ENCODE measurements at regions not wholly inside any gene's neighbourhood (a gene's known extent, or its start where the extent isn't known, plus 50 kb on each side); places are given as distances from the start of the nearest gene placed in this dataset.
"Not testable (repeated sequence)": the region's sequence is repeated elsewhere in the genome, so short reads cannot be mapped to it uniquely, and the experiment has no call there.

DNA sequence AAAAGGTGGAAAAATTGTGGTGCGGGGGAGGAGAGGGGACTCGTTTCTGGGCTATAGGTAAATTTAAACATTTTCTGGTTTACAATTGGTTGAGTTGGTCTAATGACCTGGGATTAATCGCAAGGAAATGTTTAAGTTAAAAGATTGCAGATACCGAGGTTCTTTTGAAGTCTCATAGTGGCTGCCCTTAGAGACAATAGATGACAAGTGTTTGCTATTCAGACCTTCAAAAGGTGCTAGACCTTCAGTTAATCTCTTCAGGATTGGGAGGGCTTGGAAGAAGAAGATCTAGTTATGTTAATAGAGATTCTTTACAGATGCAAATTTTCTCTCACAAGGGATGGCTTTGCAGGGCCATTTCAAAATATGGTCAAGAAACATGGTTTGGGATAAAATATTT lies 2286.1 kb upstream of the AGA start:
- no peak for DNase-seq (ENCODE audit: low spot score)
- H3K9me3 Mint-ChIP-seq (ENCODE audit: unreplicated experiment), result no peaks in the 10 kb centered on the region
- H3K4me3 Mint-ChIP-seq (ENCODE audit: unreplicated experiment), result no peak overlapping the region
- H3K4me1 Mint-ChIP-seq (ENCODE audit: unreplicated experiment), result no peaks in the 10 kb centered on the region
- TF ChIP-seq, protein P1, sequence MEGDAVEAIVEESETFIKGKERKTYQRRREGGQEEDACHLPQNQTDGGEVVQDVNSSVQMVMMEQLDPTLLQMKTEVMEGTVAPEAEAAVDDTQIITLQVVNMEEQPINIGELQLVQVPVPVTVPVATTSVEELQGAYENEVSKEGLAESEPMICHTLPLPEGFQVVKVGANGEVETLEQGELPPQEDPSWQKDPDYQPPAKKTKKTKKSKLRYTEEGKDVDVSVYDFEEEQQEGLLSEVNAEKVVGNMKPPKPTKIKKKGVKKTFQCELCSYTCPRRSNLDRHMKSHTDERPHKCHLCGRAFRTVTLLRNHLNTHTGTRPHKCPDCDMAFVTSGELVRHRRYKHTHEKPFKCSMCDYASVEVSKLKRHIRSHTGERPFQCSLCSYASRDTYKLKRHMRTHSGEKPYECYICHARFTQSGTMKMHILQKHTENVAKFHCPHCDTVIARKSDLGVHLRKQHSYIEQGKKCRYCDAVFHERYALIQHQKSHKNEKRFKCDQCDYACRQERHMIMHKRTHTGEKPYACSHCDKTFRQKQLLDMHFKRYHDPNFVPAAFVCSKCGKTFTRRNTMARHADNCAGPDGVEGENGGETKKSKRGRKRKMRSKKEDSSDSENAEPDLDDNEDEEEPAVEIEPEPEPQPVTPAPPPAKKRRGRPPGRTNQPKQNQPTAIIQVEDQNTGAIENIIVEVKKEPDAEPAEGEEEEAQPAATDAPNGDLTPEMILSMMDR (IDR thresholded peaks at IDR 0.05; ENCODE audit: unreplicated experiment), result no peak
- H3K27ac Mint-ChIP-seq (ENCODE audit: unreplicated experiment), result no peak overlapping the region
- H3K36me3 Mint-ChIP-seq (ENCODE audit: low read depth, unreplicated experiment), result no peaks in the 10 kb centered on the region
- no peaks in the 10 kb centered on the region for H3K27me3 Mint-ChIP-seq (ENCODE audit: unreplicated experiment)

DNA sequence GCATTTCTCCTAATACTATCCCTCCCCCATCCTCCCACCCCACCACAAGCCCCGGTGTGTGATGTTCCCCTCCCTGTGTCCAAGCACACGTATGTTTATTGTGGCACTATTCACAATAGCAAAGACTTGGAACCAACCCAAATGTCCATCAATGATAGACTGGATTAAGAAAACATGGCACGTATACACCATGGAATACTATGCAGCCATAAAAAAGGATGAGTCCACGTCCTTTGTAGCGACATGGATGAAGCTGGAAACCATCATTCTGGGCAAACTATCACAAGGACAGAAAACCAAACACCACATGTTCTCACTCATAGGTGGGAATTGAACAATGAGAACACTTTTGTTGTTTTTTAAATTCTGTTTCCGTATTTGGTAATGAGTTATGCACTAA lies 2294.6 kb upstream of the AGA start:
- not testable (repeated sequence) for H3K4me1 Mint-ChIP-seq (ENCODE audit: unreplicated experiment); H3K36me3 Mint-ChIP-seq (ENCODE audit: low read depth, unreplicated experiment); H3K27me3 Mint-ChIP-seq (ENCODE audit: unreplicated experiment); H3K9me3 Mint-ChIP-seq (ENCODE audit: unreplicated experiment); H3K4me3 Mint-ChIP-seq (ENCODE audit: unreplicated experiment); H3K27ac Mint-ChIP-seq (ENCODE audit: unreplicated experiment); DNase-seq (ENCODE audit: low spot score)

DNA sequence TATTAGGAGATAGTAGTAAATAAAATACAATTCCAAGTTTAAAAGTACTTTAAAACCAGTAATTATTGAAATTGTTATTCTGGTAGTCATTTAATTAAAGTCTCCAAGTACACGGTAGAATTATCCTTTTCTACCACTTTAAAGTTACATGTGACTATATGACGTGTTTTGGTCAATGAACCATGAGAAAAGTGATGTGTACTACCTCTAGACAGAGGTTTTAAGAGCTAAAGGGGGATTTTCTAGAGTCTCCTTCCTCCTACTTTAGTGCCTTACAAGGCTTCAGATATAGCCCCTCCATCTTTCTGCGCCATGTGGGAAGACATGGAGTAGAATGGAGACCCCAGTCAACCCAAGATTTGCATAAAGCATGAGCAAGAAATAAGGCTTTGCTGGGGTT lies 2296.6 kb upstream of the AGA start:
- H3K27ac Mint-ChIP-seq (ENCODE audit: unreplicated experiment), result no peak overlapping the region
- H3K9me3 Mint-ChIP-seq (ENCODE audit: unreplicated experiment), result no peaks in the 10 kb centered on the region
- H3K36me3 Mint-ChIP-seq (ENCODE audit: low read depth, unreplicated experiment), result no peaks in the 10 kb centered on the region
- no peak for DNase-seq (ENCODE audit: low spot score)
- no peak overlapping the region for H3K4me3 Mint-ChIP-seq (ENCODE audit: unreplicated experiment)
- H3K27me3 Mint-ChIP-seq (ENCODE audit: unreplicated experiment), result no peaks in the 10 kb centered on the region
- H3K4me1 Mint-ChIP-seq (ENCODE audit: unreplicated experiment), result no peaks in the 10 kb centered on the region
- TF ChIP-seq, protein P1 (IDR thresholded peaks at IDR 0.05; ENCODE audit: unreplicated experiment), result no peak

DNA sequence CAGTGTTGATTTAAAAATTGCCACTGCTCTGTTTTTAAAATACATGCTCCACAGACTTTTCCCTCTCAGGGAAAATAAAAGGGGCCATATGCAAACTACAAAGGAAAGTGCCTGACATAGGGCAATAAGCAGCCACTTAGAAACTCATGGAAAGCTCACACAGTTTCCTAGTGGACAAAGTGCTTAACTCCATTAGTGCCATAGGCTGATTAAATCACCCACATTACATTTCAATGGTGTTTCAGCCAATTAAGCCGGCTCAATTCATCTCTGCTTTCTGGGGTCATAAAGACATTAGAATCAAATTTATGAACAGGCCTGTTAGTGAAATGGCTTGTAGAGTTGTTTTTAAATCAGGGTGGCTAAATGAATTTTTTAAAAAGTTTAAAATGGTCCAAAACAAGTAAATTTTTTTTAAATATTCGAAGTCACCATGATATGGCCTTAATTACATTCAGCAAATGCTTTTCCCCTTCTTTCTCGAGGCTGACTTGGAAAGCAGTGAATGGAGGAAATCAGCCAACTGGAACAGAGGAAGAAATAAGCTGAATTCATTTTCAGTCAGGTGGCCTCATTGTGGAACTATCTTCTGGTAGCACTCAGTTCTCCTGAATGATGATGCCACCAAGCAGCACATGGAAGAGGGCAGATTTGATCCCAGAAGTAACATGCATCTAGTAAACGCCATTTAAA lies 2305.1 kb upstream of the AGA start:
- no peak for DNase-seq (ENCODE audit: low spot score)
- H3K4me1 Mint-ChIP-seq (ENCODE audit: unreplicated experiment), result no peaks in the 10 kb centered on the region
- TF ChIP-seq, protein P1 (IDR thresholded peaks at IDR 0.05; ENCODE audit: unreplicated experiment), result no peak
- H3K9me3 Mint-ChIP-seq (ENCODE audit: unreplicated experiment), result no peaks in the 10 kb centered on the region
- no peak overlapping the region for H3K4me3 Mint-ChIP-seq (ENCODE audit: unreplicated experiment)
- H3K27me3 Mint-ChIP-seq (ENCODE audit: unreplicated experiment), result no peaks in the 10 kb centered on the region
- no peak overlapping the region for H3K27ac Mint-ChIP-seq (ENCODE audit: unreplicated experiment)
- H3K36me3 Mint-ChIP-seq (ENCODE audit: low read depth, unreplicated experiment), result no peaks in the 10 kb centered on the region

DNA sequence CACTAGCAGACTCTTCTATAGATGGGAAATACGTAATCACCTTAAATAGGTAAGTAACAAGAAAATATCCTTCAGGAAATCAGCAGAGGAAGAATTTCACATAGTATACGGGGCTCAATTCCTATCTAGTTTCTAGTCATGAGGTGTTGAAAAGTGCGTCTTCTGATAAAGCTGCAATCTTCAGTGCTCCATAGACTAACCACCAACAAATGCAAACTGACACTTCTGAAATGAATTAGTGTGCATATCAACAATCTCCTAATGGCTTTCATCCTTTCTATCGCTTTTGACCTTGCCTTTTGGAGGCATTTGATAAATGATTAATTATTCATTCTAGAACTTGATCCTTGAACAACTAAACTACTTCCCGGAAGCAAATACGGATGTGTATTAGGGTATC lies 2306.6 kb upstream of the AGA start:
- H3K27ac Mint-ChIP-seq (ENCODE audit: unreplicated experiment), result no peak overlapping the region
- H3K27me3 Mint-ChIP-seq (ENCODE audit: unreplicated experiment), result no peaks in the 10 kb centered on the region
- TF ChIP-seq, protein P1 (IDR thresholded peaks at IDR 0.05; ENCODE audit: unreplicated experiment), result no peak
- no peaks in the 10 kb centered on the region for H3K4me1 Mint-ChIP-seq (ENCODE audit: unreplicated experiment)
- no peak for DNase-seq (ENCODE audit: low spot score)
- H3K9me3 Mint-ChIP-seq (ENCODE audit: unreplicated experiment), result no peaks in the 10 kb centered on the region
- H3K4me3 Mint-ChIP-seq (ENCODE audit: unreplicated experiment), result no peak overlapping the region
- H3K36me3 Mint-ChIP-seq (ENCODE audit: low read depth, unreplicated experiment), result no peaks in the 10 kb centered on the region

All from endothelial cell (in vitro differentiated cells).